ENCODE measurements at regions not wholly inside any gene's neighbourhood (a gene's known extent, or its start where the extent isn't known, plus 50 kb on each side); places are given as distances from the start of the nearest gene placed in this dataset.

DNA sequence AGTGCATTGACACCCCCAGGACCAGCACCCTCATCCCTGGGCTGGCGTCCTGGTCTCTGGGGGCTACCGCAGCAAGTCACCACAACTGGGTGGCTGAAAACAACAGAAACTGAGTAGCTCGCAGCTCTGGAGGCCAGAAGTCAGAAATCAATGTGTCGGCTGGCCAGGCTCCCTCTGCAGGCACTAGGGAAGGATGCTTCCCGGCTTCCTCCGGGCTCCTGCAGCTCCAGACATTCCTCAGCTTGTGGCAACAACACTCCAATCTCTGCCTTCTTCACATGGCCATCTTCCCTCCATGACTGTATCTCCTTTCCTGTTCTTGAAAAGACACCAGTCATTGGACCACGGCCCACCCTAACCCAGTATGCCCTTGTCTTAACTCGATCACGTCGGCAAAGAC, 224.2 kb downstream of the NPHP4 start:
- no peak for TF ChIP-seq CTCF (IDR thresholded peaks at IDR 0.05)
- TF ChIP-seq POLR2A (IDR thresholded peaks at IDR 0.05): no peak

Data from right lobe of liver (tissue), 4 donors.